GM12875 (cell line): ENCODE measurements at regions not wholly inside any gene's neighbourhood (a gene's known extent, or its start where the extent isn't known, plus 50 kb on each side); places are given as distances from the start of the nearest gene placed in this dataset.

Experiments
- H3K4me3 ChIP-seq: one replicate; pipeline ENCODE4 v1.5.1; 2011; ENCODE audit warnings: low read depth, low read length, control low read depth
- CTCF ChIP-seq: IDR thresholded peaks from 2 replicates; pipeline ENCODE4 v1.5.1; 2011; ENCODE audit warnings: low read depth, mild to moderate bottlenecking, control low read depth, inconsistent platforms, low read length, moderate library complexity, borderline replicate concordance; ENCODE audit not compliant: insufficient read depth

GRCh38 chr18:25457601-25458000 is 105.6 kb upstream of the ZNF521 start:
- no peak for TF ChIP-seq CTCF
- H3K4me3 ChIP-seq = no peak overlapping the region

- no peak overlapping the region for H3K4me3 ChIP-seq
- no peak for TF ChIP-seq CTCF
Observed at GRCh38 chr18:25457126-25457525, 105.2 kb upstream of the ZNF521 start.

- H3K4me3 ChIP-seq = no peak overlapping the region
- TF ChIP-seq CTCF = no peak
Observed at GRCh38 chr18:25456334-25457010, 104.5 kb upstream of the ZNF521 start.

GRCh38 chr18:25455646-25456045 is 103.7 kb upstream of the ZNF521 start:
- H3K4me3 ChIP-seq = no peak overlapping the region
- no peak for TF ChIP-seq CTCF

GRCh38 chr18:25455159-25455558 is 103.2 kb upstream of the ZNF521 start:
- H3K4me3 ChIP-seq = no peak overlapping the region
- no peak for TF ChIP-seq CTCF

GRCh38 chr18:25454730-25455129 is 102.8 kb upstream of the ZNF521 start:
- TF ChIP-seq CTCF = no peak

GRCh38 chr18:25454270-25454659 is 102.3 kb upstream of the ZNF521 start:
- TF ChIP-seq CTCF = no peak
- no peak overlapping the region for H3K4me3 ChIP-seq

More at GRCh38 chr18:25454730-25455129, 102.8 kb upstream of the ZNF521 start:
- no peak overlapping the region for H3K4me3 ChIP-seq
